HG03045 (cell line): ENCODE measurements at regions not wholly inside any gene's neighbourhood (a gene's known extent, or its start where the extent isn't known, plus 50 kb on each side); places are given as distances from the start of the nearest gene placed in this dataset.

ENCODE experiments used
- ATAC-seq: cut with Tn5 transposase; IDR thresholded peaks from one replicate; pipeline ENCODE4 v1.9.1; 2021; ENCODE audit warnings: mild to moderate bottlenecking, moderate library complexity; ENCODE audit not compliant: unreplicated experiment

GRCh38 chr7:35399840-35400239 lies 145.9 kb upstream of the TBX20 start:
- no peak for ATAC-seq

- no peak for ATAC-seq
Measured at GRCh38 chr7:35399216-35399615, 145.3 kb upstream of the TBX20 start.

GRCh38 chr7:35398518-35398917 lies 144.6 kb upstream of the TBX20 start:
- no peak for ATAC-seq

GRCh38 chr7:35390146-35390545 lies 136.2 kb upstream of the TBX20 start:
- no peak for ATAC-seq

GRCh38 chr7:35389636-35390035 lies 135.7 kb upstream of the TBX20 start:
- no peak for ATAC-seq

- ATAC-seq, result no peak
Measured at GRCh38 chr7:35386816-35387706, 133.2 kb upstream of the TBX20 start.

GRCh38 chr7:35386082-35386815 lies 132.3 kb upstream of the TBX20 start:
- no peak for ATAC-seq

GRCh38 chr7:35384761-35385700 lies 131.1 kb upstream of the TBX20 start:
- no peak for ATAC-seq

GRCh38 chr7:35380739-35381224 lies 126.9 kb upstream of the TBX20 start:
- no peak for ATAC-seq

GRCh38 chr7:35379481-35379880 lies 125.6 kb upstream of the TBX20 start:
- ATAC-seq, result no peak

- ATAC-seq, result no peak
Measured at GRCh38 chr7:35375516-35375915, 121.6 kb upstream of the TBX20 start.

GRCh38 chr7:35374858-35375257 lies 121.0 kb upstream of the TBX20 start:
- no peak for ATAC-seq

- ATAC-seq, result no peak
Measured at GRCh38 chr7:35371221-35371620, 117.3 kb upstream of the TBX20 start.

- ATAC-seq, result no peak
Measured at GRCh38 chr7:35370687-35371086, 116.8 kb upstream of the TBX20 start.

- no peak for ATAC-seq
Measured at GRCh38 chr7:35366167-35367155, 112.6 kb upstream of the TBX20 start.

GRCh38 chr7:35365523-35365922 lies 111.6 kb upstream of the TBX20 start:
- ATAC-seq, result no peak

GRCh38 chr7:35362341-35362740 lies 108.4 kb upstream of the TBX20 start:
- ATAC-seq, result no peak

GRCh38 chr7:35359423-35359822 lies 105.5 kb upstream of the TBX20 start:
- ATAC-seq, result no peak

- no peak for ATAC-seq
Measured at GRCh38 chr7:35356495-35356894, 102.6 kb upstream of the TBX20 start.

GRCh38 chr7:35355911-35356310 lies 102.0 kb upstream of the TBX20 start:
- no peak for ATAC-seq
